ENCODE measurements at regions not wholly inside any gene's neighbourhood (a gene's known extent, or its start where the extent isn't known, plus 50 kb on each side); places are given as distances from the start of the nearest gene placed in this dataset.

- Histone ChIP-seq H3K36me3 (no peaks in the 10 kb centered on the region), H3K9ac (no peak overlapping the region), H3K79me2 (ENCODE audit: low read depth) (no peaks in the 10 kb centered on the region), H2AFZ (replicated peaks) (no peak overlapping the region), H3K27ac (no peak overlapping the region), H3K4me2 (no peak overlapping the region), H3F3A (ENCODE audit: low read depth) (no peaks in the 10 kb centered on the region), H3K4me1 (no peaks in the 10 kb centered on the region), H4K20me1 (ENCODE audit: low read depth) (no peaks in the 10 kb centered on the region), H3K4me3 (no peak overlapping the region), H3K27me3 (no peaks in the 10 kb centered on the region), H3K9me3 (ENCODE audit: low read depth) (no peaks in the 10 kb centered on the region)
- H3K27ac Mint-ChIP-seq, result no peak overlapping the region
- TF ChIP-seq CTCF (IDR thresholded peaks at IDR 0.05) (no peak), EZH2 (IDR thresholded peaks at IDR 0.05) (no peak)
- H3K36me3 Mint-ChIP-seq, result no peaks in the 10 kb centered on the region
- H3K27me3 Mint-ChIP-seq (ENCODE audit: insufficient read depth, low read depth), result no peaks in the 10 kb centered on the region
- H3K4me3 Mint-ChIP-seq, result no peak overlapping the region
- H3K9me3 Mint-ChIP-seq, result no peaks in the 10 kb centered on the region
- no peaks in the 10 kb centered on the region for H3K4me1 Mint-ChIP-seq
- no peak for DNase-seq (ENCODE audit: low spot score)
Measured at GRCh38 chr20:12829170-12829569, 179.6 kb upstream of the SPTLC3 start.

GRCh38 chr20:12833861-12834260, 174.9 kb upstream of the SPTLC3 start:
- no peak overlapping the region for H3K27ac ChIP-seq
- no peak for DNase-seq (ENCODE audit: low spot score)
- Mint-ChIP-seq H3K27ac (no peak overlapping the region), H3K4me1 (no peaks in the 10 kb centered on the region), H3K27me3 (ENCODE audit: insufficient read depth, low read depth) (peaks cover 2% of the 10 kb centered on the region), H3K4me3 (no peak overlapping the region), H3K36me3 (no peaks in the 10 kb centered on the region), H3K9me3 (no peaks in the 10 kb centered on the region)
- H3K9me3 ChIP-seq (ENCODE audit: low read depth), result no peaks in the 10 kb centered on the region
- no peak for TF ChIP-seq CTCF (IDR thresholded peaks at IDR 0.05)
- TF ChIP-seq EZH2phosphoT487 (IDR thresholded peaks at IDR 0.05), result no peak
- TF ChIP-seq EZH2 (IDR thresholded peaks at IDR 0.05), result no peak
- H2AFZ ChIP-seq (replicated peaks), result no peak overlapping the region
- no peaks in the 10 kb centered on the region for H3K79me2 ChIP-seq (ENCODE audit: low read depth)
- no peaks in the 10 kb centered on the region for H3K4me1 ChIP-seq
- H4K20me1 ChIP-seq (ENCODE audit: low read depth), result no peaks in the 10 kb centered on the region
- no peaks in the 10 kb centered on the region for H3K27me3 ChIP-seq
- no peak overlapping the region for H3K4me3 ChIP-seq
- no peaks in the 10 kb centered on the region for H3F3A ChIP-seq (ENCODE audit: low read depth)
- no peak overlapping the region for H3K9ac ChIP-seq
- no peaks in the 10 kb centered on the region for H3K36me3 ChIP-seq
- no peak overlapping the region for H3K4me2 ChIP-seq

GRCh38 chr20:12835999-12836398, 172.8 kb upstream of the SPTLC3 start:
- H2AFZ ChIP-seq (replicated peaks), result no peak overlapping the region
- H3K79me2 ChIP-seq (ENCODE audit: low read depth), result no peaks in the 10 kb centered on the region
- H3K4me1 ChIP-seq, result no peaks in the 10 kb centered on the region
- Mint-ChIP-seq H3K36me3 (no peaks in the 10 kb centered on the region), H3K4me3 (no peak overlapping the region), H3K4me1 (no peaks in the 10 kb centered on the region), H3K9me3 (no peaks in the 10 kb centered on the region), H3K27ac (no peak overlapping the region), H3K27me3 (ENCODE audit: insufficient read depth, low read depth) (peaks cover 3% of the 10 kb centered on the region)
- no peaks in the 10 kb centered on the region for H4K20me1 ChIP-seq (ENCODE audit: low read depth)
- H3K27me3 ChIP-seq, result no peaks in the 10 kb centered on the region
- no peaks in the 10 kb centered on the region for H3K36me3 ChIP-seq
- H3F3A ChIP-seq (ENCODE audit: low read depth), result no peaks in the 10 kb centered on the region
- TF ChIP-seq EZH2 (IDR thresholded peaks at IDR 0.05), result no peak
- TF ChIP-seq CTCF (IDR thresholded peaks at IDR 0.05), result no peak
- TF ChIP-seq EZH2phosphoT487 (IDR thresholded peaks at IDR 0.05), result no peak
- no peak overlapping the region for H3K4me2 ChIP-seq
- H3K9ac ChIP-seq, result no peak overlapping the region
- H3K9me3 ChIP-seq (ENCODE audit: low read depth), result no peaks in the 10 kb centered on the region
- no peak overlapping the region for H3K4me3 ChIP-seq
- no peak overlapping the region for H3K27ac ChIP-seq
- DNase-seq (ENCODE audit: low spot score), result no peak

- H3K4me1 ChIP-seq, result no peaks in the 10 kb centered on the region
- Mint-ChIP-seq H3K27ac (no peak overlapping the region), H3K4me1 (no peaks in the 10 kb centered on the region), H3K4me3 (no peak overlapping the region), H3K36me3 (no peaks in the 10 kb centered on the region), H3K9me3 (no peaks in the 10 kb centered on the region), H3K27me3 (ENCODE audit: insufficient read depth, low read depth) (peaks cover 3% of the 10 kb centered on the region)
- no peak overlapping the region for H3K9ac ChIP-seq
- H3F3A ChIP-seq (ENCODE audit: low read depth), result no peaks in the 10 kb centered on the region
- no peak for DNase-seq (ENCODE audit: low spot score)
- H2AFZ ChIP-seq (replicated peaks), result no peak overlapping the region
- TF ChIP-seq EZH2 (IDR thresholded peaks at IDR 0.05) (no peak), EZH2phosphoT487 (IDR thresholded peaks at IDR 0.05) (no peak)
- no peaks in the 10 kb centered on the region for H4K20me1 ChIP-seq (ENCODE audit: low read depth)
- no peak overlapping the region for H3K4me3 ChIP-seq
- no peak overlapping the region for H3K27ac ChIP-seq
- H3K4me2 ChIP-seq, result no peak overlapping the region
- H3K36me3 ChIP-seq, result no peaks in the 10 kb centered on the region
- H3K9me3 ChIP-seq (ENCODE audit: low read depth), result no peaks in the 10 kb centered on the region
- H3K79me2 ChIP-seq (ENCODE audit: low read depth), result no peaks in the 10 kb centered on the region
- H3K27me3 ChIP-seq, result no peaks in the 10 kb centered on the region
Measured at GRCh38 chr20:12837646-12838045, 171.1 kb upstream of the SPTLC3 start.
